Germinal center (tissue), 1 donor: ENCODE measurements at regions not wholly inside any gene's neighbourhood (a gene's known extent, or its start where the extent isn't known, plus 50 kb on each side); places are given as distances from the start of the nearest gene placed in this dataset.
"Not testable (repeated sequence)": the region's sequence is repeated elsewhere in the genome, so short reads cannot be mapped to it uniquely, and the experiment has no call there.

Source experiments
- DNase-seq: peaks from one replicate; pipeline ENCODE4 v3.0.0; 2012; ENCODE audit warnings: mixed read lengths, low spot score

DNA sequence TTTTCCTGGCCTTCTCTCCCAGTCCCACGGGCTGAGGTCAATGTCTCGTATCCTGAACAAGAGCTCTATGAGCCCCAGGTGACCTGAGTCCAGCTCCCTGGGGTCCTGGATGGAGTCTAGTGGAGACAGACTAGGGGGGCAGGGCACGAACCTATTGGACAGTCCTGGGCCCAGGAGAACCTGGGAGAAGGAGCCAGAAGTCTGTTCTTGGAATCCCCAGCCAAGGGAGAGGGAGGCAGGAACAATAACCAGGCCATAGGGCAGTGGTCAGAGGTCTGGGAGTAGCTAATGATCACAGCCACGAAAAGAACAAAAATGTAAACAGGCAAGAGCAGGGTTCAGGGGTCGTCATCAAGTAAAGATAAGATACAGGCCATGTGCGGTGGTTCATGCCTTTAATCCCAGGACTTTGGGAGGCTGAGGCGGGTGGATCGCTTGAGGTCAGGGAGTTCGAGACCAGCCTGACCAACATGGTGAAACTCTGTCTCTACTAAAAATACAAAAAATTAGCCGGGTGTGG, 60.8 kb downstream of the COPRS start:
- no peak for DNase-seq

DNA sequence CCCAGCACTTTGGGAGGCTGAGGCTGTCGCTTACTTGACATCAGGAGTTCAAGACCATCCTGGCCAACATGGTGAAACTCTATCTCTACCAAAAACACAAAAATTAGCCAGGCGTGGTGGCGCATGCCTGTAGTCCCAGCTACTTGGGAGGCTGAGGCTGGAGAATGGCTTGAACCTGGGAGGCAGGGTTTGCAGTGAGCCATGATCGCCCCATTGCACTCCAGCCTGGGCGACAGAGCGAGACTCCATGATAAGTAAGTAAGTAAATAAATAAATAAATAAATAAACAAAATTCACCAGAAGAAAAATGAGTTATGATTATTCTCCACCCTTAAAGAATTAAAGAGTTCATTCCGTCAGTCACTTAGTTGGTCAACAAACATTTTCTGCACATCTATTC, 63.1 kb downstream of the COPRS start:
- not testable (repeated sequence) for DNase-seq

DNA sequence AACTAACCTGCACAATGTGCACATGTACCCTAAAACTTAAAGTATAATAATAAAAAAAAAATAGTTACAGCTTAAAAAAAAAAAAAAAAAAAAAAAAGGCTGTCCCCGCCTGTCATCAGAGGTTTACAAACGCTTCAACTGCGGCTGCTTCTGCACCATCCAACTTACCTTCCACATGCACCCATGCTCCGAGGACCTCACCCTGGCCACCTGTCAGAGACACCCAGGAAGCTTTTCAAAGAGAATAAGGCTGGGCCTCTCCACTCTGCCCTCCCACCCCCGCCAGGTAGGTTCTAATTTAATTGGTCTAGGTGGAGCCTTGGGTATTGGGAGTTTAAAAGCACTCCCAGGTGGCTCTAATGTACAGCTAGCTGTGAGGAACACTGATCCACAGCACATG, 64.9 kb downstream of the COPRS start:
- DNase-seq, result no peak

DNA sequence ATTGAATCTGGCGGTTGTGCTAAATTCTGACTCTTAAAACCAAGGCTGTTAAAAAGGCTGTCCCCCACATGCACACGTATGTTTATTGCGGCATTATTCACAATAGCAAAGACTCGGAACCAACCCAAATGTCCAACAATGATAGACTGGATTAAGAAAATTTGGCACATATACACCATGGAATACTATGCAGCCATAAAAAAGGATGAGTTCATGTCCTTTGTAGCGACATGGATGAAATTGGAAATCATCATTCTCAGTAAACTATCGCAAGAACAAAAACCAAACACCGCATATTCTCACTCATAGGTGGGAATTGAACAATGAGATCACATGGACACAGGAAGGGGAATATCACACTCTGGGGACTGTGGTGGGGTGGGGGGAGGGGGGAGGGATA, 65.4 kb downstream of the COPRS start:
- not testable (repeated sequence) for DNase-seq

DNA sequence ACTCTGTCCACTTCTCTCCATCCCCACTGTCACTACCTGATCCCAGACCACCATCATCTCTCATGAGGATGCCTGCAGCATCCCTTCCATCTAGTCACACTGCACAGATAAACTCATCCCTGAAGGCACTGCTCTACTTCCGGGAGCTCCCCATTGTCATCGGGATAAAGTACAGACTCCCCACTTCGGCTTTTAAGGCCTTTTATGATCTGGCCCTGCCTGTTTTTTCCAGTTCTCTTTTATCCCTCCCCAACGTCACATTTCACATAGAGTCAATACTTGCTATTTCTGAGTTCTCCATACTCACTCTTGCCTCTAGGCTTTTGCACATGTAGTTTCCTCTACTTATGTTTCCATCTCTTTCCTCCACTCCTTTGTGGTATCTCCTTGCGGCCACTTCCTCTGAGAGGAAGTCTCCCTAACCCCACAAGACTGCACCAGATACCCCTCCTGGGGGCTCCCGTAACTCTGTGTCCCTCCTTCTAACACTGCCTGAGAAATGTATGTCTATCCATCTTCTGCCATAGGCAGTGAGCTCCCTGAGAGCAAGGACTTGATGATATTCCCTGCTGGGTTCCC, 66.9 kb downstream of the COPRS start:
- DNase-seq, result no peak

DNA sequence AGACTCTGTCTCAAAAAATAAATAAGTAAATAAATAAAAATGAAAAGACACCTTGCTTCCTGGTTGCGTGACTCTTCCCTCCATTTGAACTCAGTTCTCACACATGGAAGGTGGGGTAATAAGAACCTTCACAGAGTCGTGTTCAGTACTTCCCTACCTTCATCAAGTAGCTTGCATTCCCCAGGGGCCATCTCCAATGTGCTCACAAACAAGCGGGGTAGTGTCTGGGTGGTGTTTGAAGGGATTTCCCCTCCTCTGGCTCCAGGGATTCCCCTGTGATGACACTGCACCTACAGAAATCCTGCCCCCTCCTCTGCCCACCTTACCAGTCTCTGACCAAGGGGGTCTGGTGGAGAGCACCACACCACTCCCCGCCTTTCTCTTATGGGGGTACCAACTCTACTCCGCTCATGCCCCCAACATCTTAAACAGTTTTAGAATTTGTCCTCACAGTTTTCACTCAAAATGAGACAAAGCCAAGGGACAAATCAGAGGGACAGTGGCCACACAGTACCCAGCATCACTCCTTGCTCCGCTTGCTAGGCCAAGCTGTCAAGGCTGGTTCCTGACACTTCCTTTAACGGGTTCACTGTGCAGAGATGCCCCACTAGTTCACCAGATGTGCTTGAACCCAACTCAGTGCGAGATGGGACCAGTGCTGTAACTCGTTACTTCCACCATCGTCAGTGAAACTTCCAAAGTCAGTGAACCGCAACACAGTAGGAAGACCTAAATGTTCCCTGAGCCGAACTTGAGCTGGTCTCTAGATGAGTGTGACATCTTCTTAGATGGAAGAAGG, 69.1 kb downstream of the COPRS start:
- DNase-seq, result no peak

DNA sequence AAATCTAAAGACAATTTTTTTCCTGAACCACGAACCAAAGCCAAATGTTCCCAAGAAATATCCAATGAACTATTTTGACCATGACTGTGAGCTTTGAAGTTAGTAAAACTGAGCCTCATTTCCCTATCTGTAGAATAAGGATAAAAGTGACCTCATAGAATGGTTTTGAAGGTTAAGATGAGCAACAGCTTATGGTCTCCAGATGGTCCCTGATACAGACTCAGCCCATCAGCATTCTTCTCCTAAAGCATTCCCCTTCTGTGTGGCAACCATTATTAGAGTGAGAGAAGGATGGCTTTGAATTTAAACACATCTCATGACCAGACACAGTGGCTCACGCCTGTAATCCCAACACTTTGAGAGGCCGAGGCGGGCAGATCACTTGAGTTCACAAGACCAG, 70.1 kb downstream of the COPRS start:
- no peak for DNase-seq

DNA sequence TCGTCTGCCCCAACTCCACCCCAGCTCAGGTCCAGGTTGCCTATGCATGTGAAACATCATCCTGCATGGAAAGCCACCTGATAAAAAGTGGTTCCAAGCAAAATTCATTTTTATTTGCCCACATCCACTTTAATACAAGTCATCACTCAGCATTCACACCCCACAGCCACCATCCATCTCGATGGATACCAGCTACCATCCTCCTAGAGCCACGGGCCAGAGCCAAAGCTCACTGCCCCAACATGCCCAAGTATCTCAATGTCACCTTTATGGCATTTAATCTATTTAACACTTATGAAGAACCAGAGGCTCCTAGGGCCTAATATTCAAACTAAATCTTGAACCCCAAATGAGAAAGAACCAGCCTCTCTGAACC, 70.5 kb downstream of the COPRS start:
- no peak for DNase-seq

DNA sequence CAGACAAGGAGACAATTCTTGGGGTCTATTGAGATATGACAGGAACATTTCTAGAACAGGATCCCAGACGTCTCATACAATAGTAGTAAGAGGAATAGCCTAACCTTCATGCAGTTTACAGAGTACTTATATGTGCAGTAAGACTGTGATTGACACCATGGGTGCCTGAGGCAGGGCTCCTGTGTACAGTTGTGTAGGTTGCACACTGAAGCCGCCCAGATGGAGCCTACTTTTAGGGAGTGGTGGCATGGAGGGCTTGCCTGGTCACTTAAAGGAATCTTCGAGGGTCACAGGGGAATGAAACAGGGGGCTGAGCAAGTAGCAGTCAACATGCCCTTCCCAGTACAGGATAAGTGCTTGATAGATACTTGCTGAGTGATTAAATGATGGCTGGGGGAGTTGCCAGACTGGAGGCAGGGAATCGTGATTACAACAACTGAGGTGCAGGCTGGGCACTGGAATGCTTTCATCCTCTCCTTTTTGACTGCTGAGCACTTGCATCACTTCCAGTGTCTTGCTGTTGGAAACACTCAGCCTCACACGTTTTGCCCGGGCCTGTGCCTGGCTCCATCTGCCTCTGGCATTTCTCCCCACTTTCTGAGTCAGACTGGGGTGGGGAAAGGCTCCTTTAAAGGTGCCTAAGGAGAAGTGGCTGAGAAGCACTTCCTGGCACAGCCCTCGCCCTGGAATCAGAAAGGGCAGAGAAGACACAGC, 71.0 kb downstream of the COPRS start:
- DNase-seq, result no peak

DNA sequence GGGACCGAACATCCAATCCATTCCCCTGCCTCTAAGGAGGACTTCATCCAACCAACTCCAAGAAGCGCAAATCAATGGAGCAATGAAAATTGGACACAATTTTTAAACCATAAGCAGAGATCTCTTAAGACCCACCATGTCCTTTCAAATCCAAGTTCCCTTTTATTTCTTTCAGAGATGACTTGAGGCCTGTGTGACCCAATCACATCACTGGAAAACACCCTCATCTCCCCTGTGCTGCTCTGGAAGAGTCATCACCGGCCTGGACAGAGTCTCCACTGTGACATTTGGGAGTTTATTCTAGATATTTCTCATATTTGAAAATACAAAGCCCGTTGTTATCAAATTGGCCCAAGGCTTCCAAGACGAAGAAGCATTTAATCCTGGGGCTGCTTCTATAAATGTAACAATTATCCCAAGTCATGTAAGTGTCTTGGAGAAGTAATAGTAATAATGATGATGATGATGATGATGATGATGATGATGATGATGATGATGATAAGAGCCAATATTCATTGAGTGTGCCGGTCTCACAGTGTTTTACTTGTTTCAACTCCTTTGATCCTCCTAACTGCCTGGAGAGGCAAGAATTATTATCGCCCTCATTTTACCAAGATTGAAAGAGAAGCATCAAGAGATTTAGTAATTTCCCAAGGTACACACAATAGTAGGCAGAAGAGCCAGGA, 72.1 kb downstream of the COPRS start:
- no peak for DNase-seq

DNA sequence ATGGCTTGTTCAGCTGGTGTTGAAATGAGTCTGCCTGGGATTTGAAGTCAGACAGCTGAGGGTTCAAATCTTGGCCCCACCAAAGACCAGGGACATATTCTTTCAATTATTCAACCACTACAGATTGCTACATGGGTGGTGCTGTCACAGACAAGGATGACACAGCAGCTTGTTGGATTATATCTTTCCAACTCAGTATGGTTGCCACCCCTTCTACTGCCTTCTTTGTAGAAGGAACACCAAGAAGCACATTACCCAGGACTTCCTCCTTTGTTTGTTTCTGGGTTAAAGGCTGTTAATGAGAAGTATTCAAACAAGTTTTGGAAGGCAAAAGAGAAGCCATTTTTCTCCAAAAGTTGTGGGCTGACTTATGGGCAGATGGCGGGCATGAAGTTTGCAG, 78.6 kb downstream of the COPRS start:
- DNase-seq, result no peak

DNA sequence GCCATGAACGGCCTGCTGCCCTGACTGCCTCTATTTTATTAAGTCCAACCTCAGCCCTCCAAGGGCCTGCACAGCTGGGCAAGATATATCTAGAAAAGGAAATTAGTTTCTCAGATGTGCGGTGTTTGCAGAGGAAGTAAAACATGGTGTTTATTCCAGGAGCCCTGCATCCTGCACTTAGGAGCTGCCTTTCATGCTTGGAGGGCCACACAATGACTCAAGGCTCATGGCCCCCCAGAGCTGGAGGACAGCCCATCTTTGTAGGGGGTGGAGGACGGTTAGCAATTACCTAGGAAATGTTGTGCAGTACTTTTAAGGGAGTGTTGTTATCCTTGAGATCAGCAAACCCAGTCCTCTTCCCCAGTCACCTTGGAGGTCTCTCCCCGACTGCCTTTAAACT, 80.5 kb downstream of the COPRS start:
- no peak for DNase-seq

DNA sequence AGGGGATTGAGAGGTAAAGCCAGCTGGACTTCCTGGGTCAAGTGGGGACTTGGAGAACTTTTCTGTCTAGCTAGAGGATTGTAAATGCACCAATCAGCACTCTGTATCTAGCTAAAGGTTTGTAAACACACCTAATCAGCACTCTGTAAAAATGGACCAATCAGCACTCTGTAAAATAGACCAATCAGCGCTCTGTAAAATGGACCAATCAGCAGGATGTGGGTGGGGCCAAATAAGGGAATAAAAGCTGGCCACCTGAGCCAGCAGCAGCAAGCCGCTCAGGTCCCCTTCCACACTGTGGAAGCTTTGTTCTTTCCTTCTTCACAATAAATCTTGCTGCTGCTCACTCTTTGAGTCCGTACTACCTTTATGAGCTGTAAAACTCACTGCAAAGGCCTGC, 87.7 kb downstream of the COPRS start:
- not testable (repeated sequence) for DNase-seq

DNA sequence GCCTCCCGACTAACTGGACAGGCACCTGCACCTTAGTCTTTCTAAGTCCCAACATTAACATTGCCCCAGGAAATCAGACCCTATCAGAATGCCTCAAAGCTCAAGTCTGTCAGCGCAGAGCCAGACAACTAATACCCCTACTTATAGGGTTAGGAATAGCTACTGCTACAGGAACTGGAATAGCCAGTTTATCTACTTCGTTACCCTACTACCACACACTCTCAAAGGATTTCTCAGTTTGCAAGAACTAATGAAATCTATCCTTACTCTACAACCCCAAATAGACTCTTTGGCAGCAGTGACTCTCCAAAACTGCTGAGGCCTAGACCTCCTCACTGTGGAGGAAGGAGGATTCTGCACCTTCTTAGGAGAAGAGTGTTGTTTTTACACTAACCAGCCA, 88.5 kb downstream of the COPRS start:
- not testable (repeated sequence) for DNase-seq

DNA sequence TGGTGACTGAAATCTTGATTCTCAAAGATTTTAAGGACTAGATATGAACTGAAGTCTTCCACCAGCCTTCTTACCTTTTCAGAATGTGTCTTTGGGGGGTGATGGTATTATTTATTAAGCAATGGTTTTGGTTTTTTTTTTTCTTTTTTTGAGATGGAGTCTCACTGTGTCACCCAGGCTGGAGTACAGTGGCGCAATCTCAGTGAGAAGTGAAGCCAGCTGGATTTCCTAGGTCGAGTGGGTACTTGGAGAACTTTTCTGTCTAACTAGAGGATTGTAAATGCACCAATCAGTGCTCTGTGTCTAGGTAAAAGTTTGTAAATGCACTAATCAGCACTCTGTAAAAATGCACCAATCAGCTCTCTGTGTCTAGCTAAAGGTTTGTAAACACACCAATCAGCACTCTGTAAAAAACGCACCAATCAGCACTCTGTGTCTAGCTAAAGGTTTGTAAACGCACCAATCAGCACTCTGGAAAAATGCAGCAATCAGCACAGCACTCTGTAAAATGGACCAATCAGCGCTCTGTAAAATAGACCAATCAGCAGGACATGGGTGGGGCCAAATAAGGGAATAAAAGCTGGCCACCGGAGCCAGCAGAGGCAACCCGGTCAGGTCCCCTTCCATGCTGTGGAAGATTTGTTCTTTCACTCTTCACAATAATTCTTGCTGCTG, 97.1 kb downstream of the COPRS start:
- not testable (repeated sequence) for DNase-seq

DNA sequence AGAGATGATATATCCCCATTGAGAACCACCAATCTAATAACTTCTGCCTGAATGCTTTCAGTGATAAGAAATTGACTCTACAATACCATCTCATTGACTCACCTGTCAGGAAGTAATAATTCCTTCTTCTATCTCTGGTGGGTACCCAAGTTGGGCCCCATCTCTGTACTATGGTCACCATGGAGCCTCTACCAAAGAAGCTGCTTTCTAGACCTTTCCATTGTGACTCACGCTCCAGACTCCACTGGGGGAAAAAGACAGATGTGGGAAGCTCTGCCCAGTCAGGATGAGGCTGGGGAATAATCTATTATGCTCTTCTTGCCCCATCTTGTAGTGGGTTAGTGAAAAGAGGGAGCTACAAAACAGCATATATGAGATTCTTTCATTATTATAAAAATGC, 100.4 kb downstream of the COPRS start:
- no peak for DNase-seq

DNA sequence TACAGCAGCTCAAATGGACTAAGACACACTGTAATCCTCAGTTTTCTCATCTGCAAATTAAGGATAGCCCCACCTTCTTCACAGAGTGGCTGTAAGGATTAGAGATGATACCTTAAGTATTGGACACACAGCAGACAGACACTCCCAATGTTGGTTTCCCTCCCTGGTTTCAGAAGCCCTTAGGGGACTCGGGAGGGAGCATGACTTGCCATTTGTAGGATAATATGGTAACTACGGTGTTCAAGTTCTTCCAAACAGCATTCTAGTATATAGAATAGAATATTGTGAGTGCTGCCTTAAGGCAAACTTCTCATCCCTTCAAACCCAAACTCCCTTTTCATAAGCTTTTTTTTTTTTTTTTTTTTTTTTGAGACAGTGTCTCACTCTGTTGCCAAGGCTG, 101.9 kb downstream of the COPRS start:
- DNase-seq, result no peak

DNA sequence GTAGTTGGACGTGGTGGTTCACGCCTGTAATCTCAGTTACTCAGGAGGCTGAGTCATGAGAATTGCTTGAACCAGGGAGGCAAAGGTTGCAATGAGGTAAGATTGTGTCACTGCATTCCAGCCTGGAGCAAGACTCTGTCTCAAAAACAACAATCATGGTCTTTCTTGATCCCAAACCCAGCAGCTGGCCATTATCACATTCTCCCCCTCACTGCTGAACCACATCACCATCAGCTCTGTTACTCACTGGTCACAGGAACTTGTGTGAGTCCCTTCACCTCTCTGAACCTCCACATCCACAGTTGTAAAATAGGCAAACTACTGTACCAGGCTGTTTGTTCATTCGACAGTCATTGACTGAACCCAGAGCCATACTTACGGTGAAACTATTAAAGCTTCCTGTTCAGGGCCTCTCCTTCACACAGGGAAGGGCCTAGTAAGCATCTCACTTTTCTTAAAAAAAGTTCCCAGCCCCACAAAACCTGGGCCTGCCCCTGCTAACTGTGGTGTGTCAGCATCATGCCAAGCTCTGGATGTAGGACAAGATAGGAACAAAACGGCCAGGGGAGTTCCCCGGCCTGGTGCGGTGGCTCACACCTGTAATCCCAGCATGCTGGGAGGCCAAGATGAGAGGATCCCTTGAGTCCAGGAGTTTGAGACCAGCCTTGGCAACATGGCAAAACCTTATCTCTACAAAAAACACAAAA, 104.7 kb downstream of the COPRS start:
- DNase-seq, result no peak

DNA sequence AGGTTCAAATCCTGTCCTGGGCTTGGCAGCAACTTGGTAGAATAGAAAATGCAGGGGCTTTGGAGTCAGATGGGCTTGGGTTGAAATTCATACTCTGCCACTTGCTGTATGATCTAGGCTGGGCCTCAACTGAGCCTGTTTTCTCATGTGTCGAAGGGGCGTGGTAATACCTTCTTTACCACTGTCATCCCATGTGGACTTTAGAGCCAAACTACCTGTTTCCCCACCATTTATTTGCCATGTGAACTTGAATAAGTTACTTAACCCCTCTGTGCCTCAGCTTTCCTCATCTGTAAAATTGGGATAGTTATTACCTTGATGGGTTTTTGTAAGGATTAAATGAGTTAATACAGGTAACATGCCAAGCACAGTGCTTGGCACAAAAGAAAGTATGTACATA, 106.0 kb downstream of the COPRS start:
- DNase-seq, result no peak

DNA sequence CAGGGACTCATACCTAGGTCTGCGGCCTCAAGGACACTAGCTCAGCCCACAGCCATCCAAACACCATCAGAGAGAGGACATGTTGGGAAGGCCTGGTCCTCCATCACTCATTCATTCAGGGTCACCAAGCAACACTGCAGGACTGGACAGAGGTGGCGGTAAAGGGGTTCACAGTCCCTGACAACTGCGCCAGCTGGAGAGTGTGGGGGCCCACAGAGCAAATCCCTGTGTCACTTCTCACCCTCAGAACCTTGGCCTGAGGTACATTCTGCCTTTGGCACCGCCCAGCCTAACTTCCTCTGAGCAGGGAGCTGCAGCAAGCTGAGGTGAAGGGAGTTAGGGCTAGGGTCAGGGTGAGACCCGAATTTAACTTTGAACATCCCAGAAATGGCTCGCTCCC, 106.5 kb downstream of the COPRS start:
- DNase-seq, result no peak

DNA sequence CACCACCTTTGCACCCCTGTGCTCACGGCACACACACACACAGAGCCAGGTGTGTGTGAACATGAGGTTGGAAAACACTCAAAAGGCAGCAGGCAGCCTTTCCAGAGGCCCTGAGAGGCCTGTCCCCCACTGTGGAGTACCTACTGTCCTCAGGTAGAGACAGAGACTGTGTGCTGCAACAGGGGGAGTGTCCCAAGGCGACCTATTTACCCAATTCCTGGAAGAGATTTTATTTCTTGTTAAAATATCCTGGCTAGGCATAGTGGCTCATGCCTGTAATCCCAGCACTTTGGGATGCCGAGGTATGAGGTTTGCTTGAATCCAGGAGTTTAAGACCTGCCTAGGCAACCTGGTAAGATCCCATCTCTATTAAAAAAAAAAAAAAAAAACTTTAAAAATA, 108.5 kb downstream of the COPRS start:
- DNase-seq, result no peak
